Germinal center (tissue), 1 donor: ENCODE measurements at regions not wholly inside any gene's neighbourhood (a gene's known extent, or its start where the extent isn't known, plus 50 kb on each side); places are given as distances from the start of the nearest gene placed in this dataset.

ENCODE experiments used
- DNase-seq: peaks from one replicate; pipeline ENCODE4 v3.0.0; 2012; ENCODE audit warnings: mixed read lengths, low spot score

GRCh38 chr12:85509081-85509856 lies 229.2 kb downstream of the ALX1 start:
- DNase-seq = no peak

GRCh38 chr12:85509857-85510256 lies 229.8 kb downstream of the ALX1 start:
- DNase-seq = no peak

GRCh38 chr12:85516039-85516438 lies 236.0 kb downstream of the ALX1 start:
- no peak for DNase-seq

GRCh38 chr12:85516667-85517325 lies 236.8 kb downstream of the ALX1 start:
- DNase-seq = no peak

- DNase-seq = no peak
Measured at GRCh38 chr12:85519163-85519562, 239.1 kb downstream of the ALX1 start.

GRCh38 chr12:85523197-85523596 lies 243.2 kb downstream of the ALX1 start:
- DNase-seq = no peak

GRCh38 chr12:85527192-85527591 lies 247.2 kb downstream of the ALX1 start:
- no peak for DNase-seq

- DNase-seq = no peak
Measured at GRCh38 chr12:85529896-85530295, 249.9 kb downstream of the ALX1 start.

- no peak for DNase-seq
Measured at GRCh38 chr12:85530456-85530855, 250.4 kb downstream of the ALX1 start.

GRCh38 chr12:85531341-85531740 lies 251.3 kb downstream of the ALX1 start:
- DNase-seq = no peak

GRCh38 chr12:85549640-85550039 lies 269.6 kb downstream of the ALX1 start:
- DNase-seq = no peak

- no peak for DNase-seq
Measured at GRCh38 chr12:85550924-85551323, 270.9 kb downstream of the ALX1 start.

- DNase-seq = no peak
Measured at GRCh38 chr12:85552461-85552860, 272.4 kb downstream of the ALX1 start.

- no peak for DNase-seq
Measured at GRCh38 chr12:85557850-85558249, 277.8 kb downstream of the ALX1 start.

GRCh38 chr12:85558684-85559083 lies 277.5 kb downstream of the RASSF9 start:
- no peak for DNase-seq

GRCh38 chr12:85559127-85559526 lies 277.1 kb downstream of the RASSF9 start:
- DNase-seq = no peak

GRCh38 chr12:85559536-85559935 lies 276.7 kb downstream of the RASSF9 start:
- DNase-seq = no peak

GRCh38 chr12:85562765-85563164 lies 273.4 kb downstream of the RASSF9 start:
- DNase-seq = no peak

- no peak for DNase-seq
Measured at GRCh38 chr12:85564786-85565185, 271.4 kb downstream of the RASSF9 start.

- DNase-seq = no peak
Measured at GRCh38 chr12:85568395-85569103, 267.7 kb downstream of the RASSF9 start.

- no peak for DNase-seq
Measured at GRCh38 chr12:85569261-85569660, 266.9 kb downstream of the RASSF9 start.

GRCh38 chr12:85572956-85573355 lies 263.3 kb downstream of the RASSF9 start:
- DNase-seq = no peak

GRCh38 chr12:85573635-85574214 lies 262.5 kb downstream of the RASSF9 start:
- no peak for DNase-seq
